HG03108 (cell line): ENCODE measurements at regions not wholly inside any gene's neighbourhood (a gene's known extent, or its start where the extent isn't known, plus 50 kb on each side); places are given as distances from the start of the nearest gene placed in this dataset.

Experiments
- ATAC-seq: cut with Tn5 transposase; IDR thresholded peaks from one replicate; pipeline ENCODE4 v1.9.1; 2021; ENCODE audit warnings: moderate library complexity; ENCODE audit not compliant: unreplicated experiment

- no peak for ATAC-seq
Observed at GRCh38 chr7:97466071-97466470, 265.8 kb upstream of the TAC1 start.

GRCh38 chr7:97466999-97467740, 264.7 kb upstream of the TAC1 start:
- no peak for ATAC-seq

- no peak for ATAC-seq
Observed at GRCh38 chr7:97468493-97468892, 263.4 kb upstream of the TAC1 start.

GRCh38 chr7:97470726-97471125, 261.2 kb upstream of the TAC1 start:
- no peak for ATAC-seq

GRCh38 chr7:97471491-97471890, 260.4 kb upstream of the TAC1 start:
- ATAC-seq, result no peak

- ATAC-seq, result no peak
Observed at GRCh38 chr7:97479740-97480290, 252.1 kb upstream of the TAC1 start.

GRCh38 chr7:97480772-97481390, 251.0 kb upstream of the TAC1 start:
- no peak for ATAC-seq

GRCh38 chr7:97495487-97495886, 236.4 kb upstream of the TAC1 start:
- ATAC-seq, result no peak

- ATAC-seq, result no peak
Observed at GRCh38 chr7:97499204-97499603, 232.7 kb upstream of the TAC1 start.

- ATAC-seq, result no peak
Observed at GRCh38 chr7:97503367-97504094, 228.4 kb upstream of the TAC1 start.

GRCh38 chr7:97506728-97507127, 225.2 kb upstream of the TAC1 start:
- no peak for ATAC-seq

GRCh38 chr7:97512441-97513207, 219.3 kb upstream of the TAC1 start:
- ATAC-seq, result no peak

- no peak for ATAC-seq
Observed at GRCh38 chr7:97513326-97513725, 218.6 kb upstream of the TAC1 start.

GRCh38 chr7:97541188-97541587, 190.7 kb upstream of the TAC1 start:
- ATAC-seq, result no peak

GRCh38 chr7:97555857-97556421, 175.9 kb upstream of the TAC1 start:
- ATAC-seq, result no peak

- no peak for ATAC-seq
Observed at GRCh38 chr7:97565665-97566064, 166.2 kb upstream of the TAC1 start.

- no peak for ATAC-seq
Observed at GRCh38 chr7:97573065-97573464, 158.8 kb upstream of the TAC1 start.

- no peak for ATAC-seq
Observed at GRCh38 chr7:97576043-97576442, 155.8 kb upstream of the TAC1 start.

GRCh38 chr7:97578225-97578624, 153.7 kb upstream of the TAC1 start:
- no peak for ATAC-seq

GRCh38 chr7:97580205-97580604, 151.7 kb upstream of the TAC1 start:
- no peak for ATAC-seq

- ATAC-seq, result no peak
Observed at GRCh38 chr7:97595439-97595838, 136.4 kb upstream of the TAC1 start.
